WTC11 (cell line): ENCODE measurements at regions not wholly inside any gene's neighbourhood (a gene's known extent, or its start where the extent isn't known, plus 50 kb on each side); places are given as distances from the start of the nearest gene placed in this dataset.

Source experiments
- ATAC-seq: fragments of 200-7000 bp; cut with Tn5 transposase; 2 replicates; pipeline ENCODE4 v1.10.0; 2021; ENCODE audit warnings: mild to moderate bottlenecking, moderate library complexity
- CTCF ChIA-PET: fragments of 300-600 bp; sonication (Branson Sonifier 250); formaldehyde crosslinking; loops from one replicate; lab custom pipeline; 2021; ENCODE audit warnings: antibody characterized with exemption; lab: Charles Lee
- POLR2A ChIA-PET: fragments of 350-600 bp; sonication (Branson Sonifier 250); formaldehyde crosslinking; loops from one replicate; lab custom pipeline; 2021; ENCODE audit warnings: antibody characterized with exemption; lab: Charles Lee
- DNase-seq: peaks from one replicate; pipeline ENCODE4 v3.0.0; 2021; ENCODE audit warnings: low spot score
- H3K27ac Mint-ChIP-seq: 2 replicates; pipeline ENCODE4 v1.8.0; 2021; ENCODE audit warnings: mixed read lengths
- H3K27me3 Mint-ChIP-seq: 2 replicates; pipeline ENCODE4 v1.8.0; 2021; ENCODE audit warnings: low read depth, mild to moderate bottlenecking, moderate library complexity, mixed read lengths
- H3K36me3 Mint-ChIP-seq: 2 replicates; pipeline ENCODE4 v1.8.0; 2021; ENCODE audit warnings: mixed read lengths
- H3K4me1 Mint-ChIP-seq: 2 replicates; pipeline ENCODE4 v1.8.0; 2022; ENCODE audit warnings: mixed read lengths
- H3K4me3 Mint-ChIP-seq: 2 replicates; pipeline ENCODE4 v1.8.0; 2021; ENCODE audit warnings: mild to moderate bottlenecking, moderate library complexity, mixed read lengths
- H3K9me3 Mint-ChIP-seq: 2 replicates; pipeline ENCODE4 v1.8.0; 2021; ENCODE audit warnings: mixed read lengths
- CBFB ChIP-seq: sonication (generic); formaldehyde crosslinking; IDR thresholded peaks from 2 replicates; pipeline ENCODE4 v1.8.1; 2022; ENCODE audit warnings: mild to moderate bottlenecking, low read depth, missing genetic modification reagents
- CREM ChIP-seq: sonication (generic); formaldehyde crosslinking; IDR thresholded peaks from 2 replicates; pipeline ENCODE4 v1.8.1; 2022; ENCODE audit warnings: mild to moderate bottlenecking, missing genetic modification reagents, moderate library complexity
- ELF4 ChIP-seq: sonication (generic); formaldehyde crosslinking; IDR thresholded peaks from 2 replicates; pipeline ENCODE4 v1.8.1; 2022; ENCODE audit warnings: low read depth, mild to moderate bottlenecking, moderate library complexity, missing genetic modification reagents
- ETV6 ChIP-seq: sonication (generic); formaldehyde crosslinking; IDR thresholded peaks from 2 replicates; pipeline ENCODE4 v1.8.1; 2022; ENCODE audit warnings: mild to moderate bottlenecking, missing genetic modification reagents
- JUN ChIP-seq: sonication (generic); formaldehyde crosslinking; IDR thresholded peaks from 2 replicates; pipeline ENCODE4 v1.8.0; 2023; ENCODE audit warnings: mild to moderate bottlenecking, missing genetic modification reagents
- NFYB ChIP-seq: sonication (generic); formaldehyde crosslinking; conservative IDR thresholded peaks from 2 replicates; pipeline ENCODE4 v1.8.0; 2022; ENCODE audit warnings: low read depth, missing genetic modification reagents
- RELA ChIP-seq: sonication (generic); formaldehyde crosslinking; IDR thresholded peaks from 2 replicates; pipeline ENCODE4 v1.8.1; 2022; ENCODE audit warnings: missing genetic modification reagents, mild to moderate bottlenecking, borderline replicate concordance
- ZNF671 ChIP-seq: fragments of 250-450 bp; sonication (Bioruptor Pico); IDR thresholded peaks from 2 replicates; pipeline ENCODE4 v1.8.0; 2021; ENCODE audit warnings: mild to moderate bottlenecking
- TF ChIP-seq, protein P1 (sequence below): sonication (generic); formaldehyde crosslinking; IDR thresholded peaks from 2 replicates; pipeline ENCODE4 v1.8.1; 2023; ENCODE audit warnings: mild to moderate bottlenecking, missing genetic modification reagents
- TF ChIP-seq, protein P2 (sequence below): sonication (generic); formaldehyde crosslinking; IDR thresholded peaks from 2 replicates; pipeline ENCODE4 v1.8.1; 2022; ENCODE audit warnings: missing genetic modification reagents, borderline replicate concordance
- TF ChIP-seq, protein P3 (sequence below): sonication (generic); formaldehyde crosslinking; conservative IDR thresholded peaks from 2 replicates; pipeline ENCODE4 v1.8.1; 2023; ENCODE audit warnings: mild to moderate bottlenecking, low read depth, missing genetic modification reagents, moderate library complexity
- TF ChIP-seq, protein P4 (sequence below): sonication (generic); formaldehyde crosslinking; IDR thresholded peaks from 2 replicates; pipeline ENCODE4 v1.8.1; 2022; ENCODE audit warnings: mild to moderate bottlenecking, moderate library complexity, missing genetic modification reagents
- TF ChIP-seq, protein P5 (sequence below): sonication (generic); formaldehyde crosslinking; IDR thresholded peaks from 2 replicates; pipeline ENCODE4 v1.8.1; 2022; ENCODE audit warnings: low read depth, mild to moderate bottlenecking, moderate library complexity, missing genetic modification reagents, borderline replicate concordance
- TF ChIP-seq, protein P6 (sequence below): sonication (generic); formaldehyde crosslinking; IDR thresholded peaks from 2 replicates; pipeline ENCODE4 v1.8.0; 2022; ENCODE audit warnings: missing genetic modification reagents

DNA sequence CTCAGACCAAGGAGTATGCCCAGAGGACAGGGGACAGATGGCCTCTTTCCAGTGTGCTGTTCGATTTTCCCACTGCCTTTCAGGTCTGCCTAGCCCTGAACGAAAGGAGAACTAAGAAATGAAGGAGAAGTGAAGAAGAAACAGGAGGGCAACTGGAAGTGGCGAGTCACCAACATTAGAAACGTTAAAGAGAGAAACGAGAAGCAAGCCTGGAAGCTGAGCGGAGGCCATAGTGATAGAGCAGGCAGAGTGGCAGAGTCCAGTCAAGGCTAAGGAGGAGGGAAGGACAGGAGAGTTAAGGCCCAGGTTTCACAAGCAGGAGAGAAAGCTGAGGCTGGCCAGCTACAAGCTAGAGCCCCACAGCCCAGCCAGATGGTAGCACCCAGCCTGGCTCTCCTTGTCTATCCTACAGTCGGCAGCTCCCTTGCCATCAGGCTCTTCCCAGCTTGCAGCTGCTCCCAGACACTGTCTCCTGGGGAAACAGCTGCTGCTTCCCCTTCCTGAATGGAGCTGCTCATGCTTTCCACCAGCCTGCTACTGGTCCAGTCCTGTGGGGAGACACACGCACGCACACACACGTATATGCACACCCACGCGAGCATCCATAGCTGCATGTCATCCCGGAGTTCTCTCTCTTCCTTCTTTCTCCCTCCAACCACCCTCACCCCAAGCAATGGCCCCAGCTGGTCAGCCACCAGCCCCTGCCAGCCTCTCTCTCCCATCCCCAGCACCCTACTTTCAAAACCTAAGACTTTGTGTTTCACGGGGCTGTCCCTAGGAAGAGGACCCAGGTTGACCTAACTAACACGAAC lies 139.7 kb upstream of the CCND2 start (continued):
- TF ChIP-seq, protein P1, sequence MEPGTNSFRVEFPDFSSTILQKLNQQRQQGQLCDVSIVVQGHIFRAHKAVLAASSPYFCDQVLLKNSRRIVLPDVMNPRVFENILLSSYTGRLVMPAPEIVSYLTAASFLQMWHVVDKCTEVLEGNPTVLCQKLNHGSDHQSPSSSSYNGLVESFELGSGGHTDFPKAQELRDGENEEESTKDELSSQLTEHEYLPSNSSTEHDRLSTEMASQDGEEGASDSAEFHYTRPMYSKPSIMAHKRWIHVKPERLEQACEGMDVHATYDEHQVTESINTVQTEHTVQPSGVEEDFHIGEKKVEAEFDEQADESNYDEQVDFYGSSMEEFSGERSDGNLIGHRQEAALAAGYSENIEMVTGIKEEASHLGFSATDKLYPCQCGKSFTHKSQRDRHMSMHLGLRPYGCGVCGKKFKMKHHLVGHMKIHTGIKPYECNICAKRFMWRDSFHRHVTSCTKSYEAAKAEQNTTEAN (CRISPR knock-in tag): no peak; the same call in 1 of the 2 replicates
- no peak for TF ChIP-seq RELA

DNA sequence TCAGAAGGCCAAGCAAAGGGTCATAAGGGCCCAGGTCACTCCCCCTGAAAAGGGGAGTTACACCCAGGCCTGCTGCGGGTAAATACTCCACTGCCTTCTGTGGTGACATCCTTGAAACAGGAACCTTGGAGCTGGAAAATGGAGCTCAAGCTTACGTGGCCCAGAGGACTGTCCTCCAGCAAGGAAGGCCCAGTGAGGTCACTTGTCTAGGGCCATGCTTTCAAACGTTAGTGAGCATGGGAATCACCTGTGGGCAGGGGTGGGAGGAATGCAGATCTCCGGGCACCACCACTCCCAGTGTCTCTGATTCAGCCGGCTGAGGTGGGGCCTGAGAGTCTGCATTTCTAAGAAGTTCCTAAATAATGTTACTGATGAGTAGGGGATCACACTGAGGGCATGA lies 140.5 kb upstream of the CCND2 start:
- ChIA-PET POLR2A (interaction anchor here (1.3 to 3.3 kb wide), 7 partner anchors 18 to 142 kb away, joined by 3 to 45 read pairs (median 6); partner anchors contain the start of gene CCND2), CTCF (interaction anchor here (0.8 to 4.2 kb wide), 8 partner anchors 9 to 144 kb away, joined by 3 to 31 read pairs (median 10); no protein-coding TSS in a partner anchor)
- H3K36me3 Mint-ChIP-seq: no peaks in the 10 kb centered on the region
- peak overlapping the region; percentile 97 for H3K27ac Mint-ChIP-seq
- TF ChIP-seq, protein P2, sequence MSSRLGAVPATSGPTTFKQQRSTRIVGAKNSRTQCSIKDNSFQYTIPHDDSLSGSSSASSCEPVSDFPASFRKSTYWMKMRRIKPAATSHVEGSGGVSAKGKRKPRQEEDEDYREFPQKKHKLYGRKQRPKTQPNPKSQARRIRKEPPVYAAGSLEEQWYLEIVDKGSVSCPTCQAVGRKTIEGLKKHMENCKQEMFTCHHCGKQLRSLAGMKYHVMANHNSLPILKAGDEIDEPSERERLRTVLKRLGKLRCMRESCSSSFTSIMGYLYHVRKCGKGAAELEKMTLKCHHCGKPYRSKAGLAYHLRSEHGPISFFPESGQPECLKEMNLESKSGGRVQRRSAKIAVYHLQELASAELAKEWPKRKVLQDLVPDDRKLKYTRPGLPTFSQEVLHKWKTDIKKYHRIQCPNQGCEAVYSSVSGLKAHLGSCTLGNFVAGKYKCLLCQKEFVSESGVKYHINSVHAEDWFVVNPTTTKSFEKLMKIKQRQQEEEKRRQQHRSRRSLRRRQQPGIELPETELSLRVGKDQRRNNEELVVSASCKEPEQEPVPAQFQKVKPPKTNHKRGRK (CRISPR knock-in tag): no peak
- no peak overlapping the region for H3K4me3 Mint-ChIP-seq
- no peaks in the 10 kb centered on the region for H3K9me3 Mint-ChIP-seq
- H3K27me3 Mint-ChIP-seq: no peaks in the 10 kb centered on the region
- peaks cover 59% of the 10 kb centered on the region for H3K4me1 Mint-ChIP-seq
- ATAC-seq (no peak), DNase-seq (no peak)

DNA sequence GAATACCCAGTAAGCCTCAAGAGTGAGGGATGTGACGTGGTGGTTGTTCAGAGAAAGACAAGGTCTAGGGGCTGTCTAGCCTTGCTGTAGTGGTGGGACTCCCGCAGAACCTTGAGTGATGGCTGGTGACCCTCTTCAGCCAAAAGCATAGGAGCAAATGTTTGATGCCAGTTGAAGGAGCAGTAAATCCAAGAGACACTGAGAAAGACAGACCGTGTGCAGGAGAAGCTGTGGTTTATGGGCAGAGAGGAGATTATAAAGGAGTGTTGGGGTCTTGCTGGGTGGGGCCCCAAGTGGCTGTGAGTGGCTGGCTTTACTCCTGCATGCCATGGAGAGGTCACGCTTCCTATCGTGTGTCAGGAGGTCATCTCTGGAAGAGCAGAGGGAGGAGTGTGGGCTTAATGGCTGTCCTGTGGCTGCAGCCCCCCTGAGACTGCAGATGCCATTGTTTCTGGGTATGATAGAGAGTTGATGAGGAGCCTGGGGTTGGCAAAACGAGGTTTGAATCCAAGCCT lies 152.0 kb upstream of the CCND2 start:
- H3K4me3 Mint-ChIP-seq: no peak overlapping the region
- H3K27ac Mint-ChIP-seq: no peak overlapping the region
- ChIA-PET CTCF (no interaction called here), POLR2A (no interaction called here)
- H3K27me3 Mint-ChIP-seq: no peaks in the 10 kb centered on the region
- H3K4me1 Mint-ChIP-seq: peaks cover 16% of the 10 kb centered on the region
- ATAC-seq (no peak), DNase-seq (no peak)
- no peaks in the 10 kb centered on the region for H3K36me3 Mint-ChIP-seq
- TF ChIP-seq, protein P3, sequence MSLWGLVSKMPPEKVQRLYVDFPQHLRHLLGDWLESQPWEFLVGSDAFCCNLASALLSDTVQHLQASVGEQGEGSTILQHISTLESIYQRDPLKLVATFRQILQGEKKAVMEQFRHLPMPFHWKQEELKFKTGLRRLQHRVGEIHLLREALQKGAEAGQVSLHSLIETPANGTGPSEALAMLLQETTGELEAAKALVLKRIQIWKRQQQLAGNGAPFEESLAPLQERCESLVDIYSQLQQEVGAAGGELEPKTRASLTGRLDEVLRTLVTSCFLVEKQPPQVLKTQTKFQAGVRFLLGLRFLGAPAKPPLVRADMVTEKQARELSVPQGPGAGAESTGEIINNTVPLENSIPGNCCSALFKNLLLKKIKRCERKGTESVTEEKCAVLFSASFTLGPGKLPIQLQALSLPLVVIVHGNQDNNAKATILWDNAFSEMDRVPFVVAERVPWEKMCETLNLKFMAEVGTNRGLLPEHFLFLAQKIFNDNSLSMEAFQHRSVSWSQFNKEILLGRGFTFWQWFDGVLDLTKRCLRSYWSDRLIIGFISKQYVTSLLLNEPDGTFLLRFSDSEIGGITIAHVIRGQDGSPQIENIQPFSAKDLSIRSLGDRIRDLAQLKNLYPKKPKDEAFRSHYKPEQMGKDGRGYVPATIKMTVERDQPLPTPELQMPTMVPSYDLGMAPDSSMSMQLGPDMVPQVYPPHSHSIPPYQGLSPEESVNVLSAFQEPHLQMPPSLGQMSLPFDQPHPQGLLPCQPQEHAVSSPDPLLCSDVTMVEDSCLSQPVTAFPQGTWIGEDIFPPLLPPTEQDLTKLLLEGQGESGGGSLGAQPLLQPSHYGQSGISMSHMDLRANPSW: no peak
- no peak for TF ChIP-seq NFYB (CRISPR knock-in tag)
- no peak for TF ChIP-seq RELA
- TF ChIP-seq ETV6 (CRISPR knock-in tag): no peak
- TF ChIP-seq CREM (CRISPR knock-in tag): no peak
- TF ChIP-seq, protein P4, sequence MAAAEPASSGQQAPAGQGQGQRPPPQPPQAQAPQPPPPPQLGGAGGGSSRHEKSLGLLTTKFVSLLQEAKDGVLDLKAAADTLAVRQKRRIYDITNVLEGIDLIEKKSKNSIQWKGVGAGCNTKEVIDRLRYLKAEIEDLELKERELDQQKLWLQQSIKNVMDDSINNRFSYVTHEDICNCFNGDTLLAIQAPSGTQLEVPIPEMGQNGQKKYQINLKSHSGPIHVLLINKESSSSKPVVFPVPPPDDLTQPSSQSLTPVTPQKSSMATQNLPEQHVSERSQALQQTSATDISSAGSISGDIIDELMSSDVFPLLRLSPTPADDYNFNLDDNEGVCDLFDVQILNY (CRISPR knock-in tag): no peak
- no peak for TF ChIP-seq JUN (CRISPR knock-in tag)
- TF ChIP-seq, protein P5, sequence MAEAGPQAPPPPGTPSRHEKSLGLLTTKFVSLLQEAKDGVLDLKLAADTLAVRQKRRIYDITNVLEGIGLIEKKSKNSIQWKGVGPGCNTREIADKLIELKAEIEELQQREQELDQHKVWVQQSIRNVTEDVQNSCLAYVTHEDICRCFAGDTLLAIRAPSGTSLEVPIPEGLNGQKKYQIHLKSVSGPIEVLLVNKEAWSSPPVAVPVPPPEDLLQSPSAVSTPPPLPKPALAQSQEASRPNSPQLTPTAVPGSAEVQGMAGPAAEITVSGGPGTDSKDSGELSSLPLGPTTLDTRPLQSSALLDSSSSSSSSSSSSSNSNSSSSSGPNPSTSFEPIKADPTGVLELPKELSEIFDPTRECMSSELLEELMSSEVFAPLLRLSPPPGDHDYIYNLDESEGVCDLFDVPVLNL: no peak
- TF ChIP-seq CBFB: no peak
- no peak for TF ChIP-seq ELF4
- TF ChIP-seq ZNF671 (CRISPR knock-in tag): no peak
- TF ChIP-seq, protein P6, sequence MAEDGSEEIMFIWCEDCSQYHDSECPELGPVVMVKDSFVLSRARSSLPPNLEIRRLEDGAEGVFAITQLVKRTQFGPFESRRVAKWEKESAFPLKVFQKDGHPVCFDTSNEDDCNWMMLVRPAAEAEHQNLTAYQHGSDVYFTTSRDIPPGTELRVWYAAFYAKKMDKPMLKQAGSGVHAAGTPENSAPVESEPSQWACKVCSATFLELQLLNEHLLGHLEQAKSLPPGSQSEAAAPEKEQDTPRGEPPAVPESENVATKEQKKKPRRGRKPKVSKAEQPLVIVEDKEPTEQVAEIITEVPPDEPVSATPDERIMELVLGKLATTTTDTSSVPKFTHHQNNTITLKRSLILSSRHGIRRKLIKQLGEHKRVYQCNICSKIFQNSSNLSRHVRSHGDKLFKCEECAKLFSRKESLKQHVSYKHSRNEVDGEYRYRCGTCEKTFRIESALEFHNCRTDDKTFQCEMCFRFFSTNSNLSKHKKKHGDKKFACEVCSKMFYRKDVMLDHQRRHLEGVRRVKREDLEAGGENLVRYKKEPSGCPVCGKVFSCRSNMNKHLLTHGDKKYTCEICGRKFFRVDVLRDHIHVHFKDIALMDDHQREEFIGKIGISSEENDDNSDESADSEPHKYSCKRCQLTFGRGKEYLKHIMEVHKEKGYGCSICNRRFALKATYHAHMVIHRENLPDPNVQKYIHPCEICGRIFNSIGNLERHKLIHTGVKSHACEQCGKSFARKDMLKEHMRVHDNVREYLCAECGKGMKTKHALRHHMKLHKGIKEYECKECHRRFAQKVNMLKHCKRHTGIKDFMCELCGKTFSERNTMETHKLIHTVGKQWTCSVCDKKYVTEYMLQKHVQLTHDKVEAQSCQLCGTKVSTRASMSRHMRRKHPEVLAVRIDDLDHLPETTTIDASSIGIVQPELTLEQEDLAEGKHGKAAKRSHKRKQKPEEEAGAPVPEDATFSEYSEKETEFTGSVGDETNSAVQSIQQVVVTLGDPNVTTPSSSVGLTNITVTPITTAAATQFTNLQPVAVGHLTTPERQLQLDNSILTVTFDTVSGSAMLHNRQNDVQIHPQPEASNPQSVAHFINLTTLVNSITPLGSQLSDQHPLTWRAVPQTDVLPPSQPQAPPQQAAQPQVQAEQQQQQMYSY (CRISPR knock-in tag): no peak
- H3K9me3 Mint-ChIP-seq: peaks cover 8% of the 10 kb centered on the region; the same call in 1 of the 2 replicates
